ENCODE measurements at regions not wholly inside any gene's neighbourhood (a gene's known extent, or its start where the extent isn't known, plus 50 kb on each side); places are given as distances from the start of the nearest gene placed in this dataset.

- no peak for TF ChIP-seq CTCF (IDR thresholded peaks at IDR 0.05)
Measured at GRCh38 chr14:86722612-86723253, 1192.8 kb downstream of the FLRT2 start.

- no peak for TF ChIP-seq CTCF (IDR thresholded peaks at IDR 0.05)
Measured at GRCh38 chr14:86714575-86714974, 1184.6 kb downstream of the FLRT2 start.

- TF ChIP-seq CTCF (IDR thresholded peaks at IDR 0.05) = no peak
Measured at GRCh38 chr14:86714153-86714552, 1184.2 kb downstream of the FLRT2 start.

GRCh38 chr14:86712727-86713126, 1182.8 kb downstream of the FLRT2 start:
- TF ChIP-seq CTCF (IDR thresholded peaks at IDR 0.05) = no peak

GRCh38 chr14:86712176-86712575, 1182.2 kb downstream of the FLRT2 start:
- no peak for TF ChIP-seq CTCF (IDR thresholded peaks at IDR 0.05)

GRCh38 chr14:86708846-86709339, 1178.9 kb downstream of the FLRT2 start:
- TF ChIP-seq CTCF (IDR thresholded peaks at IDR 0.05) = no peak

GRCh38 chr14:86707071-86707470, 1177.1 kb downstream of the FLRT2 start:
- no peak for TF ChIP-seq CTCF (IDR thresholded peaks at IDR 0.05)

DNA sequence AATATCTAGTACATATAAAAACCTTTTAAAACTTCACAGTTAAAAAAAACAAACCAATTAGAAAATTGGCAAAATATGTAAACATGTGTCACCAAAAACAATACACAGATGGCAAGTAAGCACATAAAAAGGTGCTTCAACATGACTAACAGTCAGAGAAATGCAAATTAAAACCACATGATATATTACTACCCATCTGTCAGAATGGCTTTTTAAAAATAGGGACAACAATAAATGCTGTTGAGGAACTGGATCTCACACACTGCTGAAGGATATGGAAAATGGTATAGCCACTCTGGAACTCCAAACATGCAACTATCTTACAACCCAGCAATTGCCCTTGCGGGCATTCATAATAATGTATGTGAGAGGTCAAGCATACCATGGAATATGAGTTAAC, 1153.6 kb downstream of the FLRT2 start:
- no peak for TF ChIP-seq CTCF (IDR thresholded peaks at IDR 0.05)

All from LNCAP (cell line).